Activated naive CD4-positive, alpha-beta T cell treated with anti-CD3 and anti-CD28 coated beads, Interleukin-2, amount 10 ng/mL, durations not matched to agents 7 days and 5 days (primary cell): ENCODE measurements at regions not wholly inside any gene's neighbourhood (a gene's known extent, or its start where the extent isn't known, plus 50 kb on each side); places are given as distances from the start of the nearest gene placed in this dataset.

Source experiments
- CTCF ChIA-PET: fragments of 350-600 bp; sonication (Branson Sonifier 250); formaldehyde crosslinking; loops from one replicate; lab custom pipeline; 2021; ENCODE audit warnings: antibody characterized with exemption; lab: Charles Lee
- DNase-seq: peaks from one replicate; pipeline ENCODE4 v3.0.0-alpha.2; 2020
- H3K27ac Mint-ChIP-seq: one replicate; pipeline ENCODE4 v1.8.0; 2021; ENCODE audit warnings: mild to moderate bottlenecking, moderate library complexity, mixed read lengths
- H3K27me3 Mint-ChIP-seq: one replicate; pipeline ENCODE4 v1.8.0; 2021; ENCODE audit warnings: mild to moderate bottlenecking, mixed read lengths
- H3K36me3 Mint-ChIP-seq: one replicate; pipeline ENCODE4 v1.8.0; 2021; ENCODE audit warnings: mixed read lengths
- H3K4me1 Mint-ChIP-seq: one replicate; pipeline ENCODE4 v1.8.0; 2021; ENCODE audit warnings: mixed read lengths
- H3K4me3 Mint-ChIP-seq: one replicate; pipeline ENCODE4 v1.8.0; 2021; ENCODE audit warnings: mild to moderate bottlenecking, moderate library complexity, mixed read lengths
- H3K9me3 Mint-ChIP-seq: one replicate; pipeline ENCODE4 v1.8.0; 2021; ENCODE audit warnings: mixed read lengths

- Mint-ChIP-seq H3K27ac (no peak overlapping the region), H3K36me3 (no peaks in the 10 kb centered on the region), H3K4me1 (no peaks in the 10 kb centered on the region), H3K9me3 (no peaks in the 10 kb centered on the region), H3K27me3 (no peaks in the 10 kb centered on the region), H3K4me3 (no peak overlapping the region)
- CTCF ChIA-PET = interaction anchor here (1.3 kb wide), 1 partner anchor 23 kb away, joined by 3 read pairs; no protein-coding TSS in a partner anchor
- no peak for DNase-seq
These were observed 99.1 kb upstream of the CHRM3 start for GRCh38 chr1:239287296-239287695.

- H3K4me1 Mint-ChIP-seq = no peaks in the 10 kb centered on the region
- no peak overlapping the region for H3K4me3 Mint-ChIP-seq
- DNase-seq = no peak
- CTCF ChIA-PET = no interaction called here
- H3K36me3 Mint-ChIP-seq = no peaks in the 10 kb centered on the region
- H3K9me3 Mint-ChIP-seq = no peaks in the 10 kb centered on the region
- H3K27ac Mint-ChIP-seq = no peak overlapping the region
- H3K27me3 Mint-ChIP-seq = no peaks in the 10 kb centered on the region
These were observed 103.2 kb upstream of the CHRM3 start for GRCh38 chr1:239283216-239283615.

- H3K9me3 Mint-ChIP-seq = no peaks in the 10 kb centered on the region
- CTCF ChIA-PET = no interaction called here
- H3K36me3 Mint-ChIP-seq = no peaks in the 10 kb centered on the region
- no peaks in the 10 kb centered on the region for H3K27me3 Mint-ChIP-seq
- no peaks in the 10 kb centered on the region for H3K4me1 Mint-ChIP-seq
- no peak for DNase-seq
- no peak overlapping the region for H3K4me3 Mint-ChIP-seq
- H3K27ac Mint-ChIP-seq = no peak overlapping the region
These were observed 104.0 kb upstream of the CHRM3 start for GRCh38 chr1:239282411-239282810.

- peaks cover 3% of the 10 kb centered on the region for H3K9me3 Mint-ChIP-seq
- H3K36me3 Mint-ChIP-seq = no peaks in the 10 kb centered on the region
- H3K27ac Mint-ChIP-seq = no peak overlapping the region
- CTCF ChIA-PET = no interaction called here
- no peaks in the 10 kb centered on the region for H3K27me3 Mint-ChIP-seq
- H3K4me3 Mint-ChIP-seq = no peak overlapping the region
- no peak for DNase-seq
- no peaks in the 10 kb centered on the region for H3K4me1 Mint-ChIP-seq
These were observed 110.3 kb upstream of the CHRM3 start for GRCh38 chr1:239276051-239276450.

GRCh38 chr1:239274242-239274830 lies 112.0 kb upstream of the CHRM3 start:
- H3K27ac Mint-ChIP-seq = no peak overlapping the region
- no peaks in the 10 kb centered on the region for H3K36me3 Mint-ChIP-seq
- no peak for DNase-seq
- CTCF ChIA-PET = no interaction called here
- no peak overlapping the region for H3K4me3 Mint-ChIP-seq
- H3K9me3 Mint-ChIP-seq = peaks cover 4% of the 10 kb centered on the region
- H3K27me3 Mint-ChIP-seq = no peaks in the 10 kb centered on the region
- no peaks in the 10 kb centered on the region for H3K4me1 Mint-ChIP-seq

GRCh38 chr1:239270509-239270908 lies 115.9 kb upstream of the CHRM3 start:
- Mint-ChIP-seq H3K9me3 (peaks cover 4% of the 10 kb centered on the region), H3K4me1 (no peaks in the 10 kb centered on the region), H3K27me3 (no peaks in the 10 kb centered on the region), H3K36me3 (no peaks in the 10 kb centered on the region), H3K4me3 (no peak overlapping the region), H3K27ac (no peak overlapping the region)
- CTCF ChIA-PET = no interaction called here
- DNase-seq = no peak

GRCh38 chr1:239269706-239270105 lies 116.7 kb upstream of the CHRM3 start:
- H3K27me3 Mint-ChIP-seq = no peaks in the 10 kb centered on the region
- H3K27ac Mint-ChIP-seq = no peak overlapping the region
- CTCF ChIA-PET = no interaction called here
- no peaks in the 10 kb centered on the region for H3K36me3 Mint-ChIP-seq
- no peak overlapping the region for H3K4me3 Mint-ChIP-seq
- peaks cover 4% of the 10 kb centered on the region for H3K9me3 Mint-ChIP-seq
- no peaks in the 10 kb centered on the region for H3K4me1 Mint-ChIP-seq
- no peak for DNase-seq

- peaks cover 4% of the 10 kb centered on the region for H3K9me3 Mint-ChIP-seq
- H3K4me1 Mint-ChIP-seq = no peaks in the 10 kb centered on the region
- no peak for DNase-seq
- no peaks in the 10 kb centered on the region for H3K27me3 Mint-ChIP-seq
- no peaks in the 10 kb centered on the region for H3K36me3 Mint-ChIP-seq
- H3K27ac Mint-ChIP-seq = no peak overlapping the region
- H3K4me3 Mint-ChIP-seq = no peak overlapping the region
- CTCF ChIA-PET = no interaction called here
These were observed 117.4 kb upstream of the CHRM3 start for GRCh38 chr1:239268941-239269340.

GRCh38 chr1:239268007-239268406 lies 118.4 kb upstream of the CHRM3 start:
- H3K27ac Mint-ChIP-seq = no peak overlapping the region
- CTCF ChIA-PET = no interaction called here
- peaks cover 1% of the 10 kb centered on the region for H3K9me3 Mint-ChIP-seq
- H3K4me1 Mint-ChIP-seq = no peaks in the 10 kb centered on the region
- no peak for DNase-seq
- H3K27me3 Mint-ChIP-seq = no peaks in the 10 kb centered on the region
- no peak overlapping the region for H3K4me3 Mint-ChIP-seq
- H3K36me3 Mint-ChIP-seq = no peaks in the 10 kb centered on the region

- no peaks in the 10 kb centered on the region for H3K27me3 Mint-ChIP-seq
- H3K27ac Mint-ChIP-seq = no peak overlapping the region
- H3K4me3 Mint-ChIP-seq = no peak overlapping the region
- no peaks in the 10 kb centered on the region for H3K9me3 Mint-ChIP-seq
- CTCF ChIA-PET = no interaction called here
- no peak for DNase-seq
- H3K4me1 Mint-ChIP-seq = no peaks in the 10 kb centered on the region
- H3K36me3 Mint-ChIP-seq = no peaks in the 10 kb centered on the region
These were observed 122.6 kb upstream of the CHRM3 start for GRCh38 chr1:239263801-239264200.

GRCh38 chr1:239262538-239262937 lies 123.8 kb upstream of the CHRM3 start:
- CTCF ChIA-PET = no interaction called here
- H3K4me3 Mint-ChIP-seq = no peak overlapping the region
- H3K9me3 Mint-ChIP-seq = no peaks in the 10 kb centered on the region
- no peak overlapping the region for H3K27ac Mint-ChIP-seq
- no peaks in the 10 kb centered on the region for H3K27me3 Mint-ChIP-seq
- DNase-seq = no peak
- H3K36me3 Mint-ChIP-seq = no peaks in the 10 kb centered on the region
- H3K4me1 Mint-ChIP-seq = no peaks in the 10 kb centered on the region

- Mint-ChIP-seq H3K4me1 (no peaks in the 10 kb centered on the region), H3K27me3 (no peaks in the 10 kb centered on the region), H3K36me3 (no peaks in the 10 kb centered on the region), H3K27ac (no peak overlapping the region), H3K4me3 (no peak overlapping the region), H3K9me3 (peaks cover 2% of the 10 kb centered on the region)
- DNase-seq = no peak
- CTCF ChIA-PET = no interaction called here
These were observed 124.8 kb upstream of the CHRM3 start for GRCh38 chr1:239261521-239261920.

- CTCF ChIA-PET = no interaction called here
- no peaks in the 10 kb centered on the region for H3K4me1 Mint-ChIP-seq
- peaks cover 5% of the 10 kb centered on the region for H3K9me3 Mint-ChIP-seq
- H3K27ac Mint-ChIP-seq = no peak overlapping the region
- H3K36me3 Mint-ChIP-seq = no peaks in the 10 kb centered on the region
- DNase-seq = no peak
- H3K27me3 Mint-ChIP-seq = no peaks in the 10 kb centered on the region
- H3K4me3 Mint-ChIP-seq = no peak overlapping the region
These were observed 125.5 kb upstream of the CHRM3 start for GRCh38 chr1:239260842-239261241.

- H3K9me3 Mint-ChIP-seq = peaks cover 5% of the 10 kb centered on the region
- no peaks in the 10 kb centered on the region for H3K27me3 Mint-ChIP-seq
- CTCF ChIA-PET = no interaction called here
- H3K4me3 Mint-ChIP-seq = no peak overlapping the region
- DNase-seq = no peak
- no peaks in the 10 kb centered on the region for H3K4me1 Mint-ChIP-seq
- no peaks in the 10 kb centered on the region for H3K36me3 Mint-ChIP-seq
- no peak overlapping the region for H3K27ac Mint-ChIP-seq
These were observed 130.7 kb upstream of the CHRM3 start for GRCh38 chr1:239255628-239256160.

GRCh38 chr1:239254999-239255398 lies 131.4 kb upstream of the CHRM3 start:
- Mint-ChIP-seq H3K27ac (no peak overlapping the region), H3K27me3 (no peaks in the 10 kb centered on the region), H3K36me3 (no peaks in the 10 kb centered on the region), H3K4me3 (no peak overlapping the region), H3K9me3 (peaks cover 5% of the 10 kb centered on the region), H3K4me1 (no peaks in the 10 kb centered on the region)
- DNase-seq = no peak
- CTCF ChIA-PET = no interaction called here
